Spleen (tissue), 11 donors: ENCODE measurements at regions not wholly inside any gene's neighbourhood (a gene's known extent, or its start where the extent isn't known, plus 50 kb on each side); places are given as distances from the start of the nearest gene placed in this dataset.

ENCODE experiments used
- DNase-seq: peaks from one replicate; pipeline ENCODE4 v3.0.0-alpha.2; 2020
- H3K27ac ChIP-seq, 8 donors: fragments of 200-600 bp; sonication (generic) in 7 of 8; 1 replicate in 4 of 8; 2 replicates in 4 of 8; pipeline versions ENCODE4 v1.5.0 to v1.8.0; 2016 to 2021; ENCODE audit warnings: inconsistent platforms in 4 of 8, mild to moderate bottlenecking in 4 of 8, moderate library complexity in 1 of 8
- H3K27me3 ChIP-seq, 7 donors: fragments of 200-600 bp; sonication (generic) in 6 of 7; replicated peaks in 1 of 7; 1 replicate in 4 of 7; 2 replicates in 3 of 7; pipeline versions ENCODE4 v1.5.0 to v1.8.0; 2016 to 2021; ENCODE audit warnings: inconsistent platforms in 3 of 7, mild to moderate bottlenecking in 1 of 7
- H3K36me3 ChIP-seq, 6 donors: fragments of 200-600 bp; sonication (generic) in 5 of 6; 1 replicate in 4 of 6; 2 replicates in 2 of 6; pipeline versions ENCODE4 v1.5.0 to v1.8.0; 2016 to 2021; ENCODE audit warnings: inconsistent platforms in 2 of 6
- H3K4me1 ChIP-seq, 6 donors: fragments of 200-600 bp; sonication (generic) in 5 of 6; 1 replicate in 3 of 6; 2 replicates in 3 of 6; pipeline versions ENCODE4 v1.5.0 to v1.8.0; 2016 to 2021; ENCODE audit warnings: inconsistent platforms in 3 of 6
- H3K4me3 ChIP-seq, 8 donors: fragments of 200-600 bp; sonication (generic) in 7 of 8; 1 replicate in 4 of 8; 2 replicates in 4 of 8; pipeline versions ENCODE4 v1.5.0 to v1.8.0; 2016 to 2021; ENCODE audit warnings: inconsistent platforms in 4 of 8, mild to moderate bottlenecking in 4 of 8, moderate library complexity in 2 of 8
- H3K9me3 ChIP-seq, 8 donors: fragments of 200-600 bp; sonication (generic) in 7 of 8; 1 replicate in 4 of 8; 2 replicates in 4 of 8; pipeline versions ENCODE4 v1.5.0 to v1.8.0; 2016 to 2021; ENCODE audit warnings: inconsistent platforms in 4 of 8
- CTCF ChIP-seq, 11 experiments: fragments of 200-600 bp in 7 of 11; fragments of 450-650 bp in 4 of 11; sonication (generic) in 4 of 11; IDR thresholded peaks in 8 of 11; conservative IDR thresholded peaks in 3 of 11; 1 replicate in 7 of 11; 2 replicates in 4 of 11; pipeline versions ENCODE4 v1.4.0 to v1.8.0; 2016 to 2021; ENCODE audit warnings: antibody characterized with exemption in 11 of 11, inconsistent platforms in 4 of 11, mild to moderate bottlenecking in 1 of 11
- POLR2A ChIP-seq, 3 donors: fragments of 450-650 bp; IDR thresholded peaks; one replicate each; pipeline ENCODE4 v1.5.1; 2017; ENCODE audit warnings: antibody characterized with exemption in 3 of 3, mild to moderate bottlenecking in 1 of 3
- POLR2AphosphoS5 ChIP-seq, 3 donors: sonication (generic); formaldehyde crosslinking; IDR thresholded peaks; one replicate each; pipeline ENCODE4 v1.5.1; 2017; ENCODE audit warnings: antibody characterized with exemption in 3 of 3
- WGBS, 5 donors: extraction: QIAGEN DNeasy Blood & Tissue Kit in 3 of 5; methylation state at CpG; one replicate each; pipeline versions ENCODE4 v1.1.5 to v1.1.7; 2013 to 2018; 5-methylcytosine and 5-hydroxymethylcytosine counted together
- intact Hi-C: fragments of 100-400 bp; cut with DNase I; formaldehyde crosslinking; loops from one replicate; pipeline ENCODE4 v1.15.0; 2023; ENCODE audit warnings: low total_unique reads
- donor health status: healthy with polysubstance abuse.
- donor health status: DM: no; HTN: no; CAD: no; lungs with moderate emphysema.
- donor health status: DM: no; HTN: no; CAD: no.
- donor health status: Bipolar disorder and iron deficiency.
- donor health status: healthy.
- donor health status: DM: no; HTN: no; CAD: no.
- donor health status: DM: yes; HTN: yes; CAD: no.

GRCh38 chr2:7127687-7128086 is 210.5 kb downstream of the RNF144A start:
- DNase-seq, result no peak
- TF ChIP-seq CTCF (IDR thresholded peaks at IDR 0.05 in 8 of 11, conservative IDR thresholded peaks at IDR 0.05 in 3 of 11), result no peak
- TF ChIP-seq POLR2AphosphoS5 (IDR thresholded peaks at IDR 0.05), result no peak
- no peak for TF ChIP-seq POLR2A (IDR thresholded peaks at IDR 0.05)
- H3K9me3 ChIP-seq, result peaks cover 0 to 3% (median 0%) of the 10 kb centered on the region in 8 donors
- H3K4me1 ChIP-seq, result no peaks in the 10 kb centered on the region
- H3K4me3 ChIP-seq, result no peak overlapping the region
- intact Hi-C loops, result no loop called here
- peaks cover 0 to 6% (median 0%) of the 10 kb centered on the region in 6 donors for H3K36me3 ChIP-seq
- H3K27me3 ChIP-seq, result no peaks in the 10 kb centered on the region
- no peak overlapping the region for H3K27ac ChIP-seq

- H3K36me3 ChIP-seq, result peaks cover 0 to 4% (median 0%) of the 10 kb centered on the region in 6 donors
Measured at GRCh38 chr2:7131261-7131660, 214.0 kb downstream of the RNF144A start.

DNA sequence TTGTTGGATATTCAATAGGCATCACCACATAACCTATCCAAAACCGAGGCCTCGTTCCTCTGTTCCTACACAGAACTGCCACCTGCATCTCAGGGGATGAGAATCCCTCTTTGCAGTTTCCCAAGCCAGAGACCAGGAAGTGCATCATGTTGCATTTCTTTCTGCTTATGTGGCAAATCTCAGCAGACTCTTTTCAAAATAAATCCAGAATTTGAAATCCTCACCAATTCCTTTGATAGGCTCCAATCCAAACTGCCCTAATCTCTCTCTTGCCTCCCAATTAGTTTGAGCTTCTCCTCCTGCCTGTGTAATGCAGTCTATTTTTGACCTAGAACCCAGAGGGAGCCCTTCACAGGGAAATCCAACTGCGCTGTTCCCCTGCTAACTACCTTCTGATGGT is 215.5 kb downstream of the RNF144A start:
- DNase-seq, result no peak
- TF ChIP-seq POLR2A (IDR thresholded peaks at IDR 0.05) (no peak), POLR2AphosphoS5 (IDR thresholded peaks at IDR 0.05) (no peak), CTCF (IDR thresholded peaks at IDR 0.05 in 8 of 11, conservative IDR thresholded peaks at IDR 0.05 in 3 of 11) (no peak)
- no peaks in the 10 kb centered on the region for H3K27me3 ChIP-seq
- H3K4me1 ChIP-seq, result no peaks in the 10 kb centered on the region
- no peak overlapping the region for H3K27ac ChIP-seq
- H3K36me3 ChIP-seq, result peaks cover 0 to 4% (median 0%) of the 10 kb centered on the region in 6 donors
- 88 to 94% (median 91%) methylated on average over 3 of the region's 3 CpGs for WGBS, 5 donors
- intact Hi-C loops, result no loop called here
- H3K9me3 ChIP-seq, result no peaks in the 10 kb centered on the region
- no peak overlapping the region for H3K4me3 ChIP-seq

More at GRCh38 chr2:7131261-7131660, 214.0 kb downstream of the RNF144A start:
- Histone ChIP-seq H3K27me3 (no peaks in the 10 kb centered on the region), H3K27ac (no peak overlapping the region), H3K4me1 (no peaks in the 10 kb centered on the region), H3K9me3 (peaks cover 0 to 3% (median 0%) of the 10 kb centered on the region in 8 donors), H3K4me3 (no peak overlapping the region)
- WGBS, 5 donors, result 82 to 93% (median 85%) methylated on average over 5 of the region's 5 CpGs
- TF ChIP-seq POLR2AphosphoS5 (IDR thresholded peaks at IDR 0.05) (no peak), POLR2A (IDR thresholded peaks at IDR 0.05) (no peak), CTCF (IDR thresholded peaks at IDR 0.05 in 8 of 11, conservative IDR thresholded peaks at IDR 0.05 in 3 of 11) (no peak)
- DNase-seq, result no peak
- intact Hi-C loops, result no loop called here

DNA sequence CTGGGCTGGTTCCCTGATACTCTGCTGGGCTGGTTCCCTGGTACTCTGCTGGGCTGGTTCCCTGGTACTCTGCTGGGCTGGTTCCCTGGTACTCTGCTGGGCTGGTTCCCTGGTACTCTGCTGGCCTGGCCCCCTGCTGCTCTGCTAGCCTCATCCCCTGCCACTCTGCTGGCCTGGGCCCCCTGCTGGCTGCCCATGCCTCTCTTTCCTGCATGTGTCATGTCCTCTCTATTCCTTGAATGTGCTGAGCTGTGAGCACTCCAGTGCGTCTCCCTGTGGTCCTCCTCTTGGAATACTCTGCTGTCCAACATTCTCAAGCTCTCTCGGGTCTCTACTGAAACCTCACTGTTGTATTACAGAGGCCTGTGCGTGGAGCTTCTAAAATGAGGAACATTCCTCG is 216.3 kb downstream of the RNF144A start:
- no peak for TF ChIP-seq CTCF (IDR thresholded peaks at IDR 0.05 in 8 of 11, conservative IDR thresholded peaks at IDR 0.05 in 3 of 11)
- TF ChIP-seq POLR2AphosphoS5 (IDR thresholded peaks at IDR 0.05), result no peak
- TF ChIP-seq POLR2A (IDR thresholded peaks at IDR 0.05), result no peak
- H3K4me1 ChIP-seq, result no peaks in the 10 kb centered on the region
- DNase-seq, result no peak
- 88 to 95% (median 90%) methylated on average over 4 of the region's 4 CpGs for WGBS, 5 donors
- H3K27ac ChIP-seq, result no peak overlapping the region
- peaks cover 0 to 4% (median 0%) of the 10 kb centered on the region in 6 donors for H3K36me3 ChIP-seq
- H3K27me3 ChIP-seq, result no peaks in the 10 kb centered on the region
- H3K9me3 ChIP-seq, result no peaks in the 10 kb centered on the region
- intact Hi-C loops, result no loop called here
- H3K4me3 ChIP-seq, result no peak overlapping the region
